Transverse colon (tissue), 4 donors: ENCODE measurements at regions not wholly inside any gene's neighbourhood (a gene's known extent, or its start where the extent isn't known, plus 50 kb on each side); places are given as distances from the start of the nearest gene placed in this dataset.

ENCODE experiments used
- DNase-seq: peaks from one replicate; pipeline ENCODE4 v3.0.0-alpha.2; 2019
- H3K27ac ChIP-seq, 4 donors: fragments of 200-600 bp; sonication (generic); 2 replicates each; pipeline ENCODE4 v1.5.1; 2016 to 2018; ENCODE audit warnings: inconsistent platforms in 4 of 4
- H3K27me3 ChIP-seq: fragments of 200-600 bp; sonication (generic); 2 replicates; pipeline ENCODE4 v1.5.1; 2017; ENCODE audit warnings: inconsistent platforms
- H3K36me3 ChIP-seq, 4 donors: fragments of 200-600 bp; sonication (generic); 2 replicates each; pipeline ENCODE4 v1.5.1; 2017 to 2019; ENCODE audit warnings: inconsistent platforms in 4 of 4
- H3K4me1 ChIP-seq, 4 donors: fragments of 200-600 bp; sonication (generic); 2 replicates each; pipeline ENCODE4 v1.5.1; 2017 to 2020; ENCODE audit warnings: inconsistent platforms in 4 of 4
- H3K4me3 ChIP-seq, 4 donors: fragments of 200-600 bp; sonication (generic); 1 replicate in 1 of 4; 2 replicates in 3 of 4; pipeline versions ENCODE4 v1.5.1 to v1.6.1; 2017 to 2019; ENCODE audit warnings: inconsistent platforms in 4 of 4
- H3K9me3 ChIP-seq, 2 donors: fragments of 200-600 bp; sonication (generic); 2 replicates each; pipeline ENCODE4 v1.5.1; 2017 to 2019; ENCODE audit warnings: inconsistent platforms in 2 of 2
- EP300 ChIP-seq: sonication (generic); formaldehyde crosslinking; IDR thresholded peaks from one replicate; pipeline ENCODE4 v1.6.1; 2017; ENCODE audit warnings: antibody characterized with exemption, low read depth
- POLR2A ChIP-seq: fragments of 450-650 bp; IDR thresholded peaks from one replicate; pipeline ENCODE4 v1.6.1; 2016; ENCODE audit warnings: antibody characterized with exemption, mild to moderate bottlenecking, moderate library complexity
- POLR2AphosphoS5 ChIP-seq, 3 donors: sonication (generic); formaldehyde crosslinking; IDR thresholded peaks; one replicate each; pipeline ENCODE4 v1.6.1; 2016; ENCODE audit warnings: antibody characterized with exemption in 3 of 3
- WGBS, 2 donors: methylation state at CpG; one replicate each; pipeline ENCODE4 v1.1.5; 2018; ENCODE audit warnings: low coverage in 1 of 2; 5-methylcytosine and 5-hydroxymethylcytosine counted together
- in situ Hi-C, 4 donors: fragments of 200-750 bp; cut with MboI; loops; one replicate each; pipeline versions ENCODE4 v1.15.0 to v1.15.1; 2017; ENCODE audit warnings: low sequenced_read_pairs in 3 of 4, low pct_ligation_motif_present in 1 of 4, low pct_unique_long_range_greater_than_20kb in 1 of 4
- intact Hi-C: fragments of 100-400 bp; cut with DNase I; formaldehyde crosslinking; loops from one replicate; pipeline ENCODE4 v1.15.1; 2023; ENCODE audit warnings: low total_unique reads
- TF ChIP-seq, protein P1 (sequence below), 5 experiments: fragments of 200-600 bp in 3 of 5; fragments of 450-650 bp in 2 of 5; sonication (generic) in 3 of 5; IDR thresholded peaks; 1 replicate in 2 of 5; 2 replicates in 3 of 5; pipeline ENCODE4 v1.5.1; 2016 to 2017; ENCODE audit warnings: antibody characterized with exemption in 5 of 5, inconsistent platforms in 3 of 5, mild to moderate bottlenecking in 2 of 5, moderate library complexity in 1 of 5

DNA sequence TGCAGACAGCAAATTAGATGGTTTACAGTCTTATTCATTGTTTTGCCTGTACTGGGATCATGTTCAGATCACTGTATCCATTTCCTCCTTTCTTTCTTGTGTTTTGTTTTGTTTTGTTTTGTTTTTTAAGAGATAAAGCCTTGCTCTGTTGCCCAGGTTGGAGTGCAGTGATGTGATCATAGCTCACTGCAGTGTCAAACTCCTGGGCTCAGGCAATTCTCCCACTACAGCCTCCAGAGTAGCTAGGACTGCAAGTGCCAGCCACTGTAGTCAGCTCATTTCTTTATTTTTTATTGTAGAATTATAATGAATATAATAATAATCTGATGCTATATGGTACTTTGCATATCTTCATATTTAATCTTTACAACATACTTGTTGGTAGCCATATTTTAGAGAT lies 403.7 kb upstream of the B3GALT2 start:
- peaks cover 0 to 25% (median 9%) of the 10 kb centered on the region in 4 donors for H3K4me1 ChIP-seq

DNA sequence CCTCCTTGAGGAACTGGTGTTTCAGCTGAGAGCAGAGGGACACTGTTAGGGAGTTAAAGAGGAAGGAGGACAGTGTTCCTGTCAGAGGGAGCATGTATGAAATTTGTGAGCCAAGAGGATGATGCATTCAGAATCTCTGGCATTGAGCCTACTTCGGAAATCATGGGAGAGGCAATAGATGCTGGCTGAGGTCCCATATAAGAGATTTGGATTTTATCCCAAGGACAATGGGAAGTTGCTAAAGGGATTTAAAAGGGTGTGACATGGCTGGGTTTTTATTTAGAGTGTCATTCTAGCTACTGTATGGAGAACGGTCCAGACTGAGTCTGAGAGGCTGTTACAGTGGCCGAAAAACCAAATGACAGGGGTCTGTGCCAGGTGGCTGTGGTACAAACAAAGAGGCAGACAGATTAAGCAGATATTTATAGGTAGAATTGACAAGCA lies 403.2 kb upstream of the B3GALT2 start:
- peak overlapping the region in 1 of 4 donors; percentile 28 for H3K27ac ChIP-seq
- no peaks in the 10 kb centered on the region for H3K36me3 ChIP-seq
- no peaks in the 10 kb centered on the region for H3K9me3 ChIP-seq
- H3K4me1 ChIP-seq = peaks cover 0 to 28% (median 10%) of the 10 kb centered on the region in 4 donors
- no peak for TF ChIP-seq POLR2AphosphoS5 (IDR thresholded peaks at IDR 0.05)
- no peak for TF ChIP-seq EP300
- TF ChIP-seq, protein P1, sequence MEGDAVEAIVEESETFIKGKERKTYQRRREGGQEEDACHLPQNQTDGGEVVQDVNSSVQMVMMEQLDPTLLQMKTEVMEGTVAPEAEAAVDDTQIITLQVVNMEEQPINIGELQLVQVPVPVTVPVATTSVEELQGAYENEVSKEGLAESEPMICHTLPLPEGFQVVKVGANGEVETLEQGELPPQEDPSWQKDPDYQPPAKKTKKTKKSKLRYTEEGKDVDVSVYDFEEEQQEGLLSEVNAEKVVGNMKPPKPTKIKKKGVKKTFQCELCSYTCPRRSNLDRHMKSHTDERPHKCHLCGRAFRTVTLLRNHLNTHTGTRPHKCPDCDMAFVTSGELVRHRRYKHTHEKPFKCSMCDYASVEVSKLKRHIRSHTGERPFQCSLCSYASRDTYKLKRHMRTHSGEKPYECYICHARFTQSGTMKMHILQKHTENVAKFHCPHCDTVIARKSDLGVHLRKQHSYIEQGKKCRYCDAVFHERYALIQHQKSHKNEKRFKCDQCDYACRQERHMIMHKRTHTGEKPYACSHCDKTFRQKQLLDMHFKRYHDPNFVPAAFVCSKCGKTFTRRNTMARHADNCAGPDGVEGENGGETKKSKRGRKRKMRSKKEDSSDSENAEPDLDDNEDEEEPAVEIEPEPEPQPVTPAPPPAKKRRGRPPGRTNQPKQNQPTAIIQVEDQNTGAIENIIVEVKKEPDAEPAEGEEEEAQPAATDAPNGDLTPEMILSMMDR (IDR thresholded peaks at IDR 0.05) = no peak
- TF ChIP-seq POLR2A = no peak
- DNase-seq = no peak
- in situ Hi-C loops = no loop called here
- H3K27me3 ChIP-seq = no peaks in the 10 kb centered on the region
- intact Hi-C loops = no loop called here
- no peak overlapping the region for H3K4me3 ChIP-seq
- WGBS, 2 donors = 41 to 60% methylated on average over 2 to 3 of the region's 3 CpGs

More for the DNA sequence above, 403.7 kb upstream of the B3GALT2 start:
- intact Hi-C loops = no loop called here
- in situ Hi-C loops = no loop called here
- Histone ChIP-seq H3K27ac (peak overlapping the region in 1 of 4 donors; percentile 28), H3K36me3 (no peaks in the 10 kb centered on the region), H3K27me3 (no peaks in the 10 kb centered on the region), H3K9me3 (no peaks in the 10 kb centered on the region), H3K4me3 (no peak overlapping the region)
- no peak for DNase-seq
- no peak for TF ChIP-seq EP300
- TF ChIP-seq, protein P1 (IDR thresholded peaks at IDR 0.05) = no peak
- no peak for TF ChIP-seq POLR2AphosphoS5 (IDR thresholded peaks at IDR 0.05)
- no peak for TF ChIP-seq POLR2A

- Histone ChIP-seq H3K27ac (no peak overlapping the region), H3K27me3 (no peaks in the 10 kb centered on the region), H3K36me3 (no peaks in the 10 kb centered on the region), H3K4me3 (no peak overlapping the region), H3K9me3 (no peaks in the 10 kb centered on the region), H3K4me1 (peaks cover 0 to 34% (median 13%) of the 10 kb centered on the region in 4 donors)
- WGBS, 2 donors = 78 to 82% methylated on average over 5 to 8 of the region's 8 CpGs
- DNase-seq = no peak
- TF ChIP-seq POLR2A = no peak
- TF ChIP-seq POLR2AphosphoS5 (IDR thresholded peaks at IDR 0.05) = no peak
- no peak for TF ChIP-seq EP300
- TF ChIP-seq, protein P1 (IDR thresholded peaks at IDR 0.05) = no peak
- intact Hi-C loops = no loop called here
- in situ Hi-C loops = no loop called here
Observed at GRCh38 chr1:193588311-193589082, 402.1 kb upstream of the B3GALT2 start.

DNA sequence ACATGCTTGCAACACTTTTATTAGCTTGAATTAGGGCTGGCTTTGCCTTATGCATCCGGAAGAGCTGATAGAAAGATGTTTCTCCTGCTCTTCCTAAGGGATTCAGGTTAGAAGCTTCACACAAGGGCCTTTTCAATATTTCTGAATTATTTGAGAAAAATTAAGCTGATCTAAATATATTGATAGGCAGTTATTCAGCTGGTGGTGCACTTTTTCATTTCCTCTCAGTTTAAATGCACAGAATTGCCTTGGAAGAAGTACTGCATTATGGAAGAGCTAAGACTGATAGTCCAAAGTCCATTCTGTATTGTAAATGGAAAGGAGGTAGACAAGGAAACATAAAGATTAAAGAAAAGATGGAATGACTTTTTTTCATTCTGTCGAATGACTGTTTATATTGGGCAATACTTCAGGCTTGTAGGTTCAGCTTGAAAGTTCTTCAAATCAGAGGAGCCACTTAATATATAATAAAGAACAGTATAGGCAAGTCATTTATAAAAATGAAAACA lies 398.4 kb upstream of the B3GALT2 start:
- Histone ChIP-seq H3K27ac (peak overlapping the region; percentile 34 to 48 (median 38)), H3K9me3 (no peaks in the 10 kb centered on the region), H3K4me3 (no peak overlapping the region), H3K4me1 (peaks cover 0 to 25% (median 9%) of the 10 kb centered on the region in 4 donors), H3K36me3 (no peaks in the 10 kb centered on the region), H3K27me3 (no peaks in the 10 kb centered on the region)
- intact Hi-C loops (no loop called here), in situ Hi-C loops (no loop called here)
- WGBS, 2 donors = 33 to 43% methylated on average over 1 to 2 of the region's 2 CpGs
- DNase-seq = no peak
- TF ChIP-seq EP300 (no peak), POLR2A (no peak), POLR2AphosphoS5 (IDR thresholded peaks at IDR 0.05) (no peak)
- TF ChIP-seq, protein P1 (IDR thresholded peaks at IDR 0.05) = no peak
